OCI-LY1 (cell line): ENCODE measurements at regions not wholly inside any gene's neighbourhood (a gene's known extent, or its start where the extent isn't known, plus 50 kb on each side); places are given as distances from the start of the nearest gene placed in this dataset.

Experiments used
- H2AFZ ChIP-seq: fragments of 200-600 bp; sonication (generic), shearing (Covaris generic); 2 replicates; pipeline ENCODE4 v1.6.0; 2014; ENCODE audit warnings: antibody characterized with exemption, mild to moderate bottlenecking, low read length
- H3F3A ChIP-seq: fragments of 200-600 bp; sonication (generic), shearing (Covaris generic); 2 replicates; pipeline ENCODE4 v1.6.0; 2014; ENCODE audit warnings: mild to moderate bottlenecking, antibody characterized with exemption, low read length, moderate library complexity; ENCODE audit not compliant: insufficient read depth
- H3K27ac ChIP-seq: fragments of 200-600 bp; sonication (generic); 2 replicates; pipeline ENCODE4 v1.5.1; 2014; ENCODE audit warnings: low read length, mixed run types, mild to moderate bottlenecking, low read depth; ENCODE audit not compliant: poor library complexity, severe bottlenecking
- H3K27me3 ChIP-seq: fragments of 200-600 bp; sonication (generic); 2 replicates; pipeline ENCODE4 v1.6.0; 2014; ENCODE audit warnings: antibody characterized with exemption, mild to moderate bottlenecking, low read length, moderate library complexity; ENCODE audit not compliant: insufficient read depth
- H3K36me3 ChIP-seq: fragments of 200-600 bp; sonication (generic); 2 replicates; pipeline ENCODE4 v1.6.1; 2014; ENCODE audit warnings: mild to moderate bottlenecking, antibody characterized with exemption, low read length, moderate library complexity, mixed read lengths; ENCODE audit not compliant: insufficient read depth
- H3K4me1 ChIP-seq: fragments of 200-600 bp; sonication (generic); 2 replicates; pipeline ENCODE4 v1.5.1; 2014; ENCODE audit warnings: mild to moderate bottlenecking, low read length, moderate library complexity; ENCODE audit not compliant: insufficient read depth, severe bottlenecking
- H3K4me2 ChIP-seq: fragments of 200-600 bp; sonication (generic), shearing (Covaris generic); 2 replicates; pipeline ENCODE4 v1.6.1; 2014; ENCODE audit warnings: low read length
- H3K4me3 ChIP-seq: fragments of 200-600 bp; sonication (generic); 2 replicates; pipeline ENCODE4 v1.5.1; 2014; ENCODE audit warnings: low read length, low read depth, mild to moderate bottlenecking, mixed read lengths; ENCODE audit not compliant: poor library complexity, severe bottlenecking
- H3K79me2 ChIP-seq: fragments of 200-600 bp; shearing (Covaris generic); 2 replicates; pipeline ENCODE4 v1.6.1; 2016; ENCODE audit warnings: mixed run types, low read length, mixed read lengths; ENCODE audit not compliant: insufficient read depth
- H3K9ac ChIP-seq: fragments of 200-600 bp; sonication (generic), shearing (Covaris generic); 2 replicates; pipeline ENCODE4 v1.6.1; 2014; ENCODE audit warnings: mild to moderate bottlenecking, low read length, mixed read lengths
- H3K9me2 ChIP-seq: fragments of 200-600 bp; sonication (generic), shearing (Covaris generic); 2 replicates; pipeline ENCODE4 v1.6.1; 2014; ENCODE audit warnings: low read depth, mild to moderate bottlenecking, low read length, mixed read lengths
- H3K9me3 ChIP-seq: fragments of 200-600 bp; shearing (Covaris generic); 2 replicates; pipeline ENCODE4 v1.6.1; 2014; ENCODE audit warnings: low read length, mixed read lengths
- H4K20me1 ChIP-seq: fragments of 200-600 bp; sonication (generic), shearing (Covaris generic); 2 replicates; pipeline ENCODE4 v1.6.0; 2016; ENCODE audit warnings: mild to moderate bottlenecking, low read length; ENCODE audit not compliant: insufficient read depth
- EZH2 ChIP-seq: fragments of 200-600 bp; sonication (generic), shearing (Covaris generic); IDR thresholded peaks from 2 replicates; pipeline ENCODE4 v1.8.0; 2017; ENCODE audit warnings: borderline replicate concordance, mixed run types, mild to moderate bottlenecking, antibody characterized with exemption, low read length, moderate library complexity, mixed read lengths
- TF ChIP-seq, protein P1 (sequence below): fragments of 200-600 bp; sonication (generic), shearing (Covaris generic); IDR thresholded peaks from 2 replicates; pipeline ENCODE4 v1.5.1; 2017; ENCODE audit warnings: mild to moderate bottlenecking, antibody characterized with exemption, low read length, moderate library complexity, mixed read lengths

DNA sequence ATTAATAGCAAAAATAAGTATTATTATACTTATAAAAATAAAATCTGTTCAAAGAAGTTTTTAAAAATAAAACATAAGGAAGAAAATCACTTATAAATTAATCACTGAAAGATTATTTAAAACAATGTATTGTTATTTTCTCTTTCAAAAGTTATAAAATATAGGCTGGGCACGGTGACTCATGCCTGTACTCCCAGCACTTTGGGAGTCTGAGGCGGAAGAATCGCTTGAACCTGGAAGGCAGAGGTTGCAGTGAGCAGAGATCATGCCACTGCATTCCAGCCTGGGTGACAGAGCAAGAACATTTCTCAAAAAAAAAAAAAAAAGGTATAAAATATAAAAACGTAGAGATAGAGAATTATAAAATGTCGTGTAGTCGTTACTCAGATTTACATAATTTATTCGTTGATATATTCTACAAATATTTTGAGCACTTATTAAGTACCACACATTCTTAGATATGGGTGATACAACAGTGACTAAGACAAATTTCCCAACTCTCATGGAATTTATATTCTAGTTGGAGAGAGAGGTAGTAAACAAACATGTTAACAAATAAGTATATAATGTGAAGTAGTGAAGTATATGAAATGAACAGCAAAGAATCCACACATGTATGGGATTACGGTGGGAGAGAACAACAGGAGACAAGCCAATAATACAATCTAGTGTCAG lies 1030.0 kb downstream of the SORCS1 start:
- no peaks in the 10 kb centered on the region for H3K79me2 ChIP-seq
- H4K20me1 ChIP-seq: no peaks in the 10 kb centered on the region
- H3K4me3 ChIP-seq: no peak overlapping the region
- H2AFZ ChIP-seq: no peak overlapping the region
- no peaks in the 10 kb centered on the region for H3K36me3 ChIP-seq
- no peaks in the 10 kb centered on the region for H3K27me3 ChIP-seq
- no peaks in the 10 kb centered on the region for H3K9me3 ChIP-seq
- no peaks in the 10 kb centered on the region for H3F3A ChIP-seq
- no peaks in the 10 kb centered on the region for H3K9me2 ChIP-seq
- TF ChIP-seq, protein P1, sequence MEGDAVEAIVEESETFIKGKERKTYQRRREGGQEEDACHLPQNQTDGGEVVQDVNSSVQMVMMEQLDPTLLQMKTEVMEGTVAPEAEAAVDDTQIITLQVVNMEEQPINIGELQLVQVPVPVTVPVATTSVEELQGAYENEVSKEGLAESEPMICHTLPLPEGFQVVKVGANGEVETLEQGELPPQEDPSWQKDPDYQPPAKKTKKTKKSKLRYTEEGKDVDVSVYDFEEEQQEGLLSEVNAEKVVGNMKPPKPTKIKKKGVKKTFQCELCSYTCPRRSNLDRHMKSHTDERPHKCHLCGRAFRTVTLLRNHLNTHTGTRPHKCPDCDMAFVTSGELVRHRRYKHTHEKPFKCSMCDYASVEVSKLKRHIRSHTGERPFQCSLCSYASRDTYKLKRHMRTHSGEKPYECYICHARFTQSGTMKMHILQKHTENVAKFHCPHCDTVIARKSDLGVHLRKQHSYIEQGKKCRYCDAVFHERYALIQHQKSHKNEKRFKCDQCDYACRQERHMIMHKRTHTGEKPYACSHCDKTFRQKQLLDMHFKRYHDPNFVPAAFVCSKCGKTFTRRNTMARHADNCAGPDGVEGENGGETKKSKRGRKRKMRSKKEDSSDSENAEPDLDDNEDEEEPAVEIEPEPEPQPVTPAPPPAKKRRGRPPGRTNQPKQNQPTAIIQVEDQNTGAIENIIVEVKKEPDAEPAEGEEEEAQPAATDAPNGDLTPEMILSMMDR: no peak
- no peak for TF ChIP-seq EZH2
- H3K4me1 ChIP-seq: no peaks in the 10 kb centered on the region
- H3K9ac ChIP-seq: no peak overlapping the region
- no peak overlapping the region for H3K27ac ChIP-seq
- no peak overlapping the region for H3K4me2 ChIP-seq

DNA sequence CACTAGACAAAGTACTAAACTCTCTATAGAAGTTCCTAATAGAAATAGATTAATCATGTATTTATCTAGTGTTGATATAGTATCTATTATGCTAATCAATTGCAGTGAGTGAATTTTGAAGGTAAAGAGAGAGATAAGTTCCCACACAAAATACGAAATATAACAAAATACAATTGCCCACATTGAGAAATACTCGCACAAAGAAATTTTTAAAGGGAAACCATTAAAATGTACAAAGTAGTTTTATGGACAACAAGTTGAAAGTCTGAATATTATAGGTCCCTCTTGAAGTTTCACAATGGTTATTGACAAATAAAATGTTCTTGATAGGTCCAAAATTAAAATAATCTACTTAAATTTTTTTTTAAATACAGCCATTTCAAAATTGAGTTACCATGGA lies 1031.1 kb downstream of the SORCS1 start:
- Histone ChIP-seq H3K4me1 (no peaks in the 10 kb centered on the region), H3K9me2 (no peaks in the 10 kb centered on the region), H3K4me2 (no peak overlapping the region), H3K4me3 (no peak overlapping the region), H3F3A (no peaks in the 10 kb centered on the region), H3K36me3 (no peaks in the 10 kb centered on the region), H2AFZ (no peak overlapping the region), H3K27me3 (no peaks in the 10 kb centered on the region), H3K9ac (no peak overlapping the region), H4K20me1 (no peaks in the 10 kb centered on the region), H3K9me3 (no peaks in the 10 kb centered on the region), H3K79me2 (no peaks in the 10 kb centered on the region), H3K27ac (no peak overlapping the region)
- TF ChIP-seq, protein P1: no peak
- TF ChIP-seq EZH2: no peak

DNA sequence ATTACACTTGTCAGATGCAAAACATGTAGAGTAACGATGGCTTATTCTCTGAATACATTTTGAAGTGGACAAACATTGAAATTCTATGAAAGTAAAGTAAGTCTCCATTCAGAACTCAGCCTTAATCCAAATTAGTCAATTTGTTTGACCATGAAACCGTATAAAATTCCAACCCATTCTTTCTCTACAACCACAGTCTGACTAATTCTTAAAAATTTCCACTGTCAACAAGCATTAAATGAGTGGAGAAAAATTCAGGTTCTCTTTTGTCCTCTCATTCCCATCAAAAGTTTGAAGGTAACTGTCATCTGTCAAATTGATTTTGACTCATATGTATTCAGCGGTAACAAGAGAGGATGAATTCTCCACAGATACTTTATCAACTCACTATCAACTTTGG lies 1031.5 kb downstream of the SORCS1 start:
- Histone ChIP-seq H4K20me1 (no peaks in the 10 kb centered on the region), H3K27me3 (no peaks in the 10 kb centered on the region), H3K9me2 (no peaks in the 10 kb centered on the region), H3K9me3 (no peaks in the 10 kb centered on the region), H3K4me2 (no peak overlapping the region), H3K4me3 (no peak overlapping the region), H3F3A (no peaks in the 10 kb centered on the region), H3K36me3 (no peaks in the 10 kb centered on the region), H3K79me2 (no peaks in the 10 kb centered on the region), H3K4me1 (no peaks in the 10 kb centered on the region), H2AFZ (no peak overlapping the region), H3K27ac (no peak overlapping the region), H3K9ac (no peak overlapping the region)
- TF ChIP-seq EZH2: no peak
- TF ChIP-seq, protein P1: no peak
